Daoy (cell line): ENCODE measurements at regions not wholly inside any gene's neighbourhood (a gene's known extent, or its start where the extent isn't known, plus 50 kb on each side); places are given as distances from the start of the nearest gene placed in this dataset.
"Not testable (repeated sequence)": the region's sequence is repeated elsewhere in the genome, so short reads cannot be mapped to it uniquely, and the experiment has no call there.

Experiments
- DNase-seq: peaks from one replicate; pipeline ENCODE4 v3.0.0-alpha.2; 2015; ENCODE audit warnings: low read depth

DNA sequence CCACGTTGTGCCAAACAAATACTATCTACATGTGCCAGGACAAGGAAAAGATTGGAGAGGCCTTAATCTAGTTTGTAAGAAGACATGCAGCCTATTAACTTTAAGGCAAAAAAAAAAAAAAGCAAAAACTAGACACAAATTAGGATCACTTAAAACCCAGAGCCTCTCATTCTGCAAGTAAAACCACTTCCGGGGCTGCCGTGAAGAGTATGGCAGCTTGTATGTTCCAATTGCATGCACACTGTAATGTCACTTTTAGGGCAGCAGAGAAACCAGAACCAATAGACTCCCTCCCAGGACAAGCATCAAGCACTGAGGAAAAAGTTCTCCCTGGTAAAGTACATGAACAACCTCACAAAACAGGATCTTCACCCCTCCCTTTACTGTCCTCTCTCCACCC, 70.6 kb downstream of the RSL24D1 start:
- DNase-seq: no peak

DNA sequence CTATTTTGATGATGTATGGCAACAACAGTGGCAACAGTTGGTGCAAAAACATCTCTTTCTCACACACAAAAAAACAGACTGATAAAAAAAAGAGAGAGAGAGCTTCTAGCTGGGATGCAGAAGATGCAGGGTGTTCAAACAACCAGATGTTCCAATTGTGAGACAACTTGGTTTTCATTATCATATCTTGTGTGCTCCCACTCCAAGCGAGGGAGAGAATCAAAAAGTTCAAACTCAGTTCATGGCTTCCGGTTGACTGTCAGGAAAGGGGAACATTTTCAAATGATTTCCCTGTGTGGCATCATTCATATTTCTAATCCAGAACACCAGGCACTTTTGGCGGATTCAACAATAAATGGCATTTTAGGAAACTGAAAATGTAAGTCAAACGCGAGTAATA, 72.1 kb downstream of the RSL24D1 start:
- no peak for DNase-seq

DNA sequence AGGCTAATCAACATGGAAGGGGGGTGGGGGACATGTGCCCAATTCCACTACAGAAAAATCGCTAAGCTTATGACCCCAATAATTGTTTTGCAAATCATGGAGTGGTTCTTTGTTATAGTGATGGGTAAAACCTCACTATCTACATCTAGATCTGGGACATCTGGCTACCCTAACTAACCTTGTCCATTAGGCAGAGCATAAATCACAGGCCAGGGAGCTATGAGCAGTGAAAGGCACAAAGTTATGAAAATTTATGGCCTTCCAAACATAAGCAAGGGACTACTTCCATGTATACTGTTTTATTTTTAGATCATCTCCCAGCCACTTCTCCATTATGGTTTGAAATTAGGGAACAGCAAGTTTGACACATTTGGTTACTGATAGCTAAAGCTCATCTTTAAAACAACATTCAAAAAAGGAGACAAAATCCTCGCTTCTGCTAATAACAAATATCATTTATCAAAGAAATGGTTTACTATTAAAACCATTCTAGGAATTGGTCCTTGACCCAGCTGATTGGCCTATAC, 78.3 kb downstream of the RSL24D1 start:
- DNase-seq: no peak

DNA sequence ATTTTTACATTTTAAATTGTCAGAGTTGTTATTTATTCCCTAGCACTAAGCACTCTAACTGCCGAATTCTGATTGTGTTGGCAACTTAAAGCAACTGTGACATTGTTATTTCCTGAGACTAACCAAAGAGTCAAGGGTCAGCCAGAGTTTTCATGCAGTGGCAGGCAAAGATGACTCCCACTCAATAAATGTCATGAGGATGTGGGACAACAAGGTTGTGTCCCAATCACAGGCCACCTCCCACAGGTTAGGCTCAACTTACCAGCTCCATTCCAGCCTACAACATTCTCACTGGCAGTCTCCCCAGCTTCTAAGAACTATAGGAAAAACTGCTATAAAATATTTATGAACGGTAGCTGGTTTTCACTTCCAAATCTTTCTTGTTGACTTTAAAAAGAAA, 80.1 kb downstream of the RSL24D1 start:
- no peak for DNase-seq

DNA sequence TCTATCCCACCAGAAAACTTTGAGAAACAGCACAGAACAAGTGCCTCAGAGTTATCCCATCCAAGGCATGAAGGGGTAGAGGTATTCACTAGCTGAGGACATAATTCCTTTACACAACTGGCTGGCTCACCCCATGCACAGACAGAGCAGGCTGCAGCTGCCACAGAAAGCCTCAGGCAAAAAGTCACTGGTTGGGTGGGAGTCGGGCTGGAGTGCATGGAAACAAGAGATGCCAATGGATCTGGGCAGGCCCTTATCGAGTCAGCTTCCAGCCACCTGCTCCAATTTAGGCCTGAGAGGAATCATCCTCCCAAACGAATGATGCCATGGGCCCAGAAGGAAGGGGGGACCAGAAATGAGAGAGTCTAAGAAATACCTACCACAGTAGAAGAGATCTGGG, 83.0 kb downstream of the RSL24D1 start:
- no peak for DNase-seq

DNA sequence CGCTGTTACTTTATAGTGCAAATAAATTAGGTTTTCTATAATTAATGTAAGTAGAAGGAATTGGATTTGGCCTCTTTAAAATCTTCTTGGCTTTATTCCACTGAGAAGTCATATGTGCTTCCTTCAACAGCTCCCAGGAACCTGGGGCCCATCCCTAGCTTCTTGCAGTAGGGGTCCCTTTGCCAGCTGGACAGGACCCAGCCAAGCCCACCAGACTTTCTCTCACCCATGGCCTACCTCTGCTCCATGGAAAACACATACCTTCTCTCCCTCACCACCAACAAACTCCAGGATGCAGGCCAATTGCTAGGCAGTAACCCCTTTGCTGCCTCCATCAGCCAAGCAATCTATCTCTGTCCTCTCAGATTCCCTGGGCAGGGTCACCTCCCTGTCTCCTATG, 84.0 kb downstream of the RSL24D1 start:
- DNase-seq: no peak

DNA sequence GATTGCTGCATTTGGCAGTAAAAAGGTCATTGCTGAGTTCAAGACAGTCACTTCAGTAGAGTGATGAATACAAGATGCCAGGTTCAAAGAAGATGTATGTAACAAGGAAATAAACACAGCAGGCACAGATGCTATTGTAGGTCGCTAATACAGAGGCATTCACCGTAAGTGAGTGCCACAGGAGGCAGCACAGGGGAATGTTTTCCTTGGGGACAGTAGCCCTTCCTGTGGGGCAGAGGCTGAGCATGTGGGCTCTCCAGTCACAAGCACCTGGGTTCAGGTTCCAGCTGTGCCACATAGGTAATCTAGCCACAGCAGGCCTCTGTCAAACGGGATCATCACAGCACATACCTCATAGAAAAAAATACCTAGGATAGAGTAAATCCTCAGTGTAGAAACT, 86.3 kb downstream of the RSL24D1 start:
- no peak for DNase-seq

DNA sequence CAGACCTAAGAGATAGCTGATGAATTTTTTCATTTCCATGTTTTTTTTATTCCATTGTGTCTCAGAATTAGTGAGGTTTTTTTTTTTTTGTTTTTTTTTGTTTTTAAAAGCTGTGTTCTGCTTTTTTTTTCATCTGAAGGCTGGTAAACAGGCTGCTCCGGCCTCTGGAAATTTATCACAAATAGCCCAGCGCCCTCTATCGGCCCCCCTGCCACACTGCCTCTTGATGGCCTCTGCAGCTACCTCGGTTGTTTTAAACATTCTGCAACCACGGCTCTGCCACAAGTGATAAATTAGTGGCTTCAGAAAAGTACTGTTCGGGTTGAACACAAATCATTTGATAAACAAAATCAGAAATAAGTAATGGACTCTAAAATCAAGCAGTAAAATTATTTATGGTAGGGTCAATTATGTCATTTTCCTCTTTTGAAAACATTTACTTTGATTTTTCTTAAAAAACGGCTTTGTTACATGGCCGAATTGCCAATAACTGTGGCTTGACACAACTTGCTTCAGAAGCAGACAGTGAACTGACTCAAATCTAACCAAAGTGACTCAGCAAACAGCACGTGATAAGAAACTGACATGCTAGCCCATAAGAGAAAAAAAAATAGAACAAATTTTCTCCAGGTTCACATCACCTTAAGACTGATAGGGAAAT, 87.8 kb downstream of the RSL24D1 start:
- peak; percentile 1 for DNase-seq

DNA sequence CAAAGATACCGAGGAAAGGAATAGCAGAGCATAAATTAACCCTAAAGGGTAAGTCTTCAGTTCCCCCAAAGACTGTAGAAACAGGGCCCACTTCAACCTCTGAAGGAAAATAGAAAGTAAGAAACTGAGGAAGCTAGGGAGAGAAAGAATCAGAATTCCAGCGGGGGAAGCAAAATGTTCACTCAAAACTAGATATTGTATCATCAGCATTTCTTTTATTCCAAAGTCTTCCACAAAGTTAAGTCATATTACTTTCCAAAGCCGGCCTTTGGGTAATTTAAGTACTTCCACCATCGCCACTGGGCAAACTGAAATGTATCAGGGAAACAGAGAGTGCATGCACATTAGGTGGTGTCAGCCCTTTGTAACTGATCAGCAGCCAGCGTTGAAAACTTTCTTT, 88.3 kb downstream of the RSL24D1 start:
- no peak for DNase-seq

DNA sequence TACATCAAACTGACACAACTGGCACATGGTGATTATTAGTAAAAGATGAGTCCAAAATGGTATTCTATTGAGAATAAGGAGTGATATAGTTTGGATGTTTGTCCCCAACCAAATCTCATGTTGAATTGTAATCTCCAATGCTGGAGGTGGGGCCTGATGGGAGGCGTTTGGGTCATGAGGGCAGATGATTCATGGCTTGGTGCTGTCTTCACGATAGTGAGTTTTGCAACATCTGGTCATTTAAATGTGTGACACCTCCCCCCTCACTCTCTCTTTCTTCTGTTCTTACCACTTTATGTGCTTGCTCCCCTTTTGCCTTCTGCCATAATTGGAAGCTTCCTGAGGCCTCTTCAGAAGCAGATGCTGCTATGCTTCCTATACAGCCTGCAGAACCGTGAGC, 90.6 kb downstream of the RSL24D1 start:
- no peak for DNase-seq

DNA sequence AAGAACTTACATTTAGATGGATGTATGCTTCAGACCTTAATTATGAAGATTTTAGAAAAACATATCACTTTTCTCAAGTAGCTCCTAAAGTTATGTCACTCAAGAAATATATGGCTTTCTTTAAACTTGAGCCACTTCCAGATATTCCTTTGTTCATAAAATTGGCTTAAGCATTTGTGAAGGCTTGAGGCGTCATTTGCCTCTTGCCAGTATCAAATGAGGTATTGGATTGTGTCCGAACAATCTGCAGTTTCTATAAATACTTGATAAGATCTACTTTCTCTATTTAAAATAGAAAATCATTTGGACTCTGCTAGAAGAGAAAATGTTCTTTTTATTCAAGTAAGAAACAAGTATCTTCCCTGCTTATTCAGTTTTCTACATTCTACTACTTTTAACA, 102.6 kb downstream of the RSL24D1 start:
- no peak for DNase-seq

DNA sequence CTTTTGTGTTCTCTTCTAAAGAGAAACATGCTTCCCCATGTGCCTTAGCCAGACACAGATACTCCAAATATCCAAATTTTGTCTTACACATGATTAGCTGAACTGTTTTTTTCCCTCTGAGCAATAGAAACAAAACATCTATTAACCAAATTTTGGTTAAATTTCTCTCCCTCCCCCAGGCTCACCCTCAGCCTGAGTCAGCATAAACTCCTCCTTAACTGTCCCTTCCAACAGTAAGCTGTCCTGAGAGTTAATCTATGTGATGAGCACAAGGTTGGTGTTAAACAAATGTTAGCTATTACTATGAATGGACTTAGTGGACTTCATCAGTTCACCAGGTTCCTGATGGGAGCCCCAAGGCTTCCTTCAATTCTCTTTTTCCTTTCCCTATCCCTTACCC, 108.5 kb downstream of the RSL24D1 start:
- no peak for DNase-seq

DNA sequence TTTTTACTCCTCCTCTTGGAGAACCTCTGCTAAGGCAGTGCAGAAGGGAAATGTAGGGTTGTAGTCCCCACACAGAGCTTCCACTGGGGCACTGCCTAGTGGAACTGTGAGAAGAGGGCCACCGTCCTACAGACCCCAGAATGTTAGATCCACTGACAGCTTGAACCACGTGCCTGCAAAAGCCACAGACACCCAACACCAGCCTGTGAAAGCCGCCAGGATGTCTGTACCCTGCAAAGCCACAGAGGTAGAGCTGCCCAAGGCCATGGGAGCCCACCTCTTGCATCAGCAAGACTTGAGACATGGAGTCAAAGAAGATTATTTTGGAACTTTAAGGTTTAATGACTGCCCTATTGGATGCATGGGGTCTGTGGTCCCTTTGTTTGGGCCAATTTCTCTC, 112.1 kb downstream of the RSL24D1 start:
- no peak for DNase-seq

DNA sequence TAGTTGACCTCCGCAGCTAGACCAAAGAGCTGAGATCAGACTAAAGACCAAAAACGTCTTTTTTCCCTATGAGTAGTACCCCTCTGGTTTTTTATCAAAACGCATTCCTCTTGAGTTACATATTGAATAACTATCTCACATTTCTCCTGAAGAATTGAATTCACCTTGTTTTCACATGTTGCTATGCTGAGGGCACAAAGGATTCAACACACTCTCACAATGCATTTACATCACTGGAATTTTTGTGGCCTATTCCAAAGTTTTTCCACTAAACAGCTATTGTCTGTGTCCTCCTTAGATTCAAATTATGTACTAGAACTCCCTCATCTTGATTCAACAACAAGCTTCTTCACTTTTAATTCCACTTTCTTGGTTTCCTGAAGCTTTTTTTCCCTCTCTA, 112.5 kb downstream of the RSL24D1 start:
- no peak for DNase-seq

DNA sequence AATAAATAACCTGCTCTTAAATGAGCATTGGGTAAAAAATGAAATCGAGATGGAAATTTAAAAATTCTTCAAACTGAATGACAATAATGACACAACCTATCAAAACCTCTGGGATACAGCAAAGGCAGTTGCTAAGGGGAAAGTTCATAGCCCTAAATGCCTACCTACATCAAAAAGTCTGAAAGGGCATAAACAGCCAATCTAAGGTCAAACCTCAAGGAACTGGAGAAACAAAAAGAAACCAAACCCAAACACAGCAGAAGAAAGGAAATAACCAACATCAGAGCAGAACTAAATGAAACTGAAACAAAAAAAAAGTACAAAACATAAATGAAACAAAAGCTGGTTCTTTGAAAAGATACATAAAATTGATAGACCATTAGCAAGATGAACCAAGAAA, 119.7 kb downstream of the RSL24D1 start:
- DNase-seq: not testable (repeated sequence)

DNA sequence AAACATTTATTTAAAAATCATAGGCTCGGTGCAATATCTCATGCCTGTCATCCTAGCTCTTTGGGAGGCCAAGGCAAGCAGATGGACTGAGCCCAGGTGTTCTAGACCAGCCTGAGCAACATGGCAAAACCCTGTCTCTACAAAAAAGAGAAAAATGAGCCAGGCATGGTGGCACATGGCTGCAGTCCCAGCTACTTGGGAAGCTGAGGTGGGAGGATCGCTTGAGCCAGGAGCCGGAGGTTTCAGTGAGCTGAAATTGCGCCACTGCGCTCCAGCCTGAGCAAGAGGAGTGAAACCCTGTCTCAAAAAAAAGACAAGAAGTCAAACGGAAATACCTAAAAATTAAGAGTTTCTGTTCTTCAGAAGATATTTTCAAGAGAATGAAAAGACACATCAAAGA, 122.3 kb downstream of the RSL24D1 start:
- DNase-seq: no peak

DNA sequence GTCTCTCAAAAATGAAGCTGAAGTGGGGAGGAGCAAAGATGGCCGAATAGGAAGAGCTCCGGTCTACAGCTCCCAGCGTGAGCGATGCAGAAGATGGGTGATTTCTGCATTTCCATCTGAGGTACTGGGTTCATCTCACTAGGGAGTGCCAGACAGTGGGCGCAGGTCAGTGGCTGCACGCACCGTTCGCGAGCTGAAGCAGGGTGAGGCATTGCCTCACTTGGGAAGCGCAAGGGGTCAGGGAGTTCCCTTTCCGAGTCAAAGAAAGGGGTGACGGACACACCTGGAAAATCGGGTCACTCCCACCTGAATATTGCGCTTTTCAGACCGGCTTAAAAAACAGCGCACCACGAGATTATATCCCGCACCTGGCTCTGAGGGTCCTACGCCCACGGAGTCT, 132.8 kb downstream of the RSL24D1 start:
- DNase-seq: not testable (repeated sequence)

DNA sequence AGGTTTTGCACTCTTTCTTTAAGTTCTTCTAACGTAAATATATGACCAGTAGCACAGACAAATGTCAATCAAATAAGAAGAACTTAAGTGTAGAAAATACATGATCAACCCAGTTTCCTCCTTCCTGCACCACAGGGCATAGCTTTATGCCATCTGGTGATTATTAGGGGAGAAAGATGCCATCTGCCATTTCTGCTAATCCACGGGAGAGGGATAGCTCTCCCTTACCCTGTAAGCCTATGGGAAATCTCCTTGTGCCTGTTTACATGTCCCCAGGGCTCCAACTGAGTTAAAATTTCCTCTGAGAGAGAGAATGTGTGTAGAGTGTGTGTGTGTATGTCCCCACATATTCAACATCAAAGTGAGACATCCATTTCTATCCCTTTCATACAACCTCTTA, 135.9 kb downstream of the RSL24D1 start:
- no peak for DNase-seq

DNA sequence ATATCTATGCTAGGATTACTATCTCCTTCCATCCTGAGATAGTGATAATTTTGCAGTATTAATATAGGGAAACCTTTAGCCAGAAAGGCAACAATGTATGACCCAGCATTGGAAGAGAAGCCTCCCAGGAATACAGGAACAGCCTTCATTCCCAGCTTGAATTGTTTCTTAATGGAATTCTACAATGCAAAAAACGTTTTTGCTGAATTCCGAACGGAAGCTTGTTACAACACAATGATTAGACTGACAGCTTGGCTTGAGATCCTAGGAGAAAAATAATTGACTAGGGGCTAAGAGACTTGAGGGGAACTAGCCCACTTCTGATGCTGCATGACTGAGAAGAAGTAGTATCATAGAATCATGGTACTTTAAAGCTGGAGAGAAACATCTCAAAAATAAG, 140.2 kb downstream of the RSL24D1 start:
- no peak for DNase-seq

DNA sequence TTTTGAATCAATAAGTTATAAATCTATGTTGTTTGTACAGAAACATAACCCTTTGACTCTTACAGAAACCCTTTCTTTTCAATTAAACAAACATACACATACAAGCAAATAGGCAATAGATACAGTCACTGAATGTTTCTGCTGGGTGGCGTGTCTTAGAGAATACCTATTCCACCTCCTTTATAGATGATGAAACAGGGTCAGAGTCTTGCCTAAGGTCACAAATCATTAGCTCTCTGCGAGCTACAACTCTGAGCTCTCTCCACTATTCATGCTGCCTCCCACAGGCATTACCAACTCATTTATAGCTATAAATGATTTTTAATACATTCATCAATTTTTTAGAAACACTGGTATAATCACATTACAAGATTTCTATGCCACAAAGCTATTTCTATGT, 152.6 kb downstream of the RSL24D1 start:
- DNase-seq: no peak

DNA sequence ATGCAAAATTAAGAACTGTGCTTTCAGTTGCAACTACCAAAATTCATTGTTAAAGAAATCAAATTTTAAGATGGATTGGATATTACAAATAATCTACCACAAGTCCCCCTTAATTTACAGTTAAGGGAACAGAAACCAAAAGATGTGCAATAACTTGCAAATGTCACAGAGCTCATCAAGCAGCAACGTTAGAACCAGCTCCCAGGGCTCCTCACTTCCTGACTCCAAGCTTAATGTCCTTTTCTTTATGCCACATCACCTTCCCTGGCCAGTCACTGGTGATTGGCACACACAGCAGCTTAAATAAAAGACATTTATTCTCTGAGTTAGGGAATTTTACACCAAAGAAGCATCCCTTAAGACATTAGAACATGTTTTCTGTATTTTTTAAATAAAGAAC, 159.7 kb downstream of the RSL24D1 start:
- no peak for DNase-seq

DNA sequence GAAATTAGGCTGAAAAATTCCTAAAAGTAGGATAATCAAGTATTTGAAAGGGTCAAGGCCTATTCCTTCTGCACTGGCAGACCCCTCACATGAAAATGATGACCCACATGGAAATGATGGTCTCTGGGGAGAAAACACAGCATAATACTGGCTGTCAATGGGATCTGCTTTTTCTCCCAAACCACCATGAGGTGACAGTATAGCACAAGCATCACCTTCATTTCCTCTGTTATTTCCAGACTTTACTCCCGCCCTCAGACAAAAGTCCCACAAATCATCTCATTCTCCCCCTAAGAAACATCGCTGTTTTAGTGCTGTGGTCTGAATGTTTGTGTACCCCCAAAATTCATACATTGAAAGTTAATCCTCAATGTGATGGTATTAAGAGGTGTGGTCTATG, 161.0 kb downstream of the RSL24D1 start:
- no peak for DNase-seq

DNA sequence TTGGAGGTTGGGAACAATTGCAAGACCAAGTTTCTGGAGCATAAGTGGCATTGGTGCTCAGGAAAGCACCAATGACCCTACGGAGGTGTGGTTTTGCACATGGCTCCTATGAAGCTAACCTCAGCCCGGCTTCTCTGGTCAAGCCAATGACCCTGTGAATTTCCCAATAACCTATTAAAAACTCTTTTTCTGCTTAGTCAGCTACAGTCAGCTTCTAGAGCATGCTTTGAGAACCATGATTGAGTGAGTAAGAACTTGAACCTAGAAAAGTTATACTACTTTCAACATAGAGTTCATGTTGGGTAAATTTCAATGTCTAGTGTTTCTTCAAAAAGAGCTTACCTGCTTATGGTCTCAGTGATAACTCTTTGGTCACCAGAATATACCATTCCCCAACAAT, 163.2 kb downstream of the RSL24D1 start:
- DNase-seq: no peak

DNA sequence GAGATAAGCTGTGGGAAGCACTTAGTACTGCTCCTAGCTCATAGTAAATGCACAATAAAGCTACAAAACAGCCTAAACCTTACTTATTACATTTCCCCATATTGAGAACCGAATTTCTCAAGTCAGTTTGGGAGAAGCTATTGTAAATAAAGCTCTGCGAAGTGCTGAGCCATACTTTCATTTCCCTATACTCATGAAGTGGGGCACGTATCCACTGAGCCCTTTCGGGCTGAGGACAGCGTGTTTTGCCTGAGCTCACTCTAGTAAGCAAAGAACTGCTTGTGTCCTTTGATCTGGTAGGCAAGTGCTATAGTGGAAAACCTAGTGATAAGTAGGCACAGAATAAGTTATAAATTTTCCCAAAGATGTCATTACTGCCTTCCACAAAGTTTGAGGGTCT, 165.0 kb downstream of the RSL24D1 start:
- no peak for DNase-seq
